PC-3 (cell line): ENCODE measurements at regions not wholly inside any gene's neighbourhood (a gene's known extent, or its start where the extent isn't known, plus 50 kb on each side); places are given as distances from the start of the nearest gene placed in this dataset.

Source experiments
- EZH2 ChIP-seq: fragments of 300-600 bp; sonication (generic); IDR thresholded peaks from one replicate; pipeline ENCODE4 v1.6.1; 2017; ENCODE audit warnings: antibody characterized with exemption, mild to moderate bottlenecking, low read length; ENCODE audit not compliant: unreplicated experiment
- TF ChIP-seq, protein P1 (sequence below): fragments of 300-600 bp; sonication (generic); conservative IDR thresholded peaks from 2 replicates; pipeline ENCODE4 v1.5.1; 2017; ENCODE audit warnings: antibody characterized with exemption, low read depth, mild to moderate bottlenecking, low read length

DNA sequence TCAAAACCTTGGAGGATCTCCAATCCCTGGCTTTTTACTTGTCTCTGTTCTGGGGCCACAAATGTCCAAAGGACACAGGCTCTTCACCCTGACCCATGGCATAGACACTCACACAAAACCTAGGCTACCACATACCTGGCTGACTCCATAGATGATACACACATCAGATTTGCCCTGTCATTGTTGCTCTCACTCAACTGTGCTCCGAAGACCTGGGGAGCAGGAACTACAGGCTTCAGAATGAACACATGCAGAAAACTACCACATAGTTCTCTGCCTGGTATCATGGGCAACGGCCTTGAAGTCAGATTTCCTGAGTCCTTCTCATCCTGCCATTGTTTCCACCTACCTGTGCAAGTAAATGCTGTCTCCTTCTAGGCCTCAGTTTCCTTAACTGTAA lies 226.2 kb downstream of the KIF4B start:
- TF ChIP-seq, protein P1, sequence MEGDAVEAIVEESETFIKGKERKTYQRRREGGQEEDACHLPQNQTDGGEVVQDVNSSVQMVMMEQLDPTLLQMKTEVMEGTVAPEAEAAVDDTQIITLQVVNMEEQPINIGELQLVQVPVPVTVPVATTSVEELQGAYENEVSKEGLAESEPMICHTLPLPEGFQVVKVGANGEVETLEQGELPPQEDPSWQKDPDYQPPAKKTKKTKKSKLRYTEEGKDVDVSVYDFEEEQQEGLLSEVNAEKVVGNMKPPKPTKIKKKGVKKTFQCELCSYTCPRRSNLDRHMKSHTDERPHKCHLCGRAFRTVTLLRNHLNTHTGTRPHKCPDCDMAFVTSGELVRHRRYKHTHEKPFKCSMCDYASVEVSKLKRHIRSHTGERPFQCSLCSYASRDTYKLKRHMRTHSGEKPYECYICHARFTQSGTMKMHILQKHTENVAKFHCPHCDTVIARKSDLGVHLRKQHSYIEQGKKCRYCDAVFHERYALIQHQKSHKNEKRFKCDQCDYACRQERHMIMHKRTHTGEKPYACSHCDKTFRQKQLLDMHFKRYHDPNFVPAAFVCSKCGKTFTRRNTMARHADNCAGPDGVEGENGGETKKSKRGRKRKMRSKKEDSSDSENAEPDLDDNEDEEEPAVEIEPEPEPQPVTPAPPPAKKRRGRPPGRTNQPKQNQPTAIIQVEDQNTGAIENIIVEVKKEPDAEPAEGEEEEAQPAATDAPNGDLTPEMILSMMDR: no peak
- no peak for TF ChIP-seq EZH2
